Astrocyte of the cerebellum (primary cell): ENCODE measurements at regions not wholly inside any gene's neighbourhood (a gene's known extent, or its start where the extent isn't known, plus 50 kb on each side); places are given as distances from the start of the nearest gene placed in this dataset.

ENCODE experiments used
- DNase-seq: peaks from one replicate; pipeline ENCODE4 v3.0.0-alpha.2; 2011; ENCODE audit warnings: low read depth
- H3K4me3 ChIP-seq: 2 replicates; pipeline ENCODE4 v1.5.1; 2011; ENCODE audit warnings: mild to moderate bottlenecking, low read depth, low read length, moderate library complexity
- CTCF ChIP-seq: IDR thresholded peaks from 2 replicates; pipeline ENCODE4 v1.5.1; 2012; ENCODE audit warnings: low read length, low read depth, moderate library complexity, mild to moderate bottlenecking; ENCODE audit errors: missing control alignments
- in situ Hi-C: cut with HindIII; loops from 2 replicates; pipeline ENCODE4 v1.10.0; 2017; ENCODE audit warnings: low sequenced_read_pairs

- H3K4me3 ChIP-seq, result no peak overlapping the region
- no peak for TF ChIP-seq CTCF
- in situ Hi-C loops, result no loop called here
- no peak for DNase-seq
These were observed 177.9 kb downstream of the ANXA2 start for GRCh38 chr15:60219866-60220265.

DNA sequence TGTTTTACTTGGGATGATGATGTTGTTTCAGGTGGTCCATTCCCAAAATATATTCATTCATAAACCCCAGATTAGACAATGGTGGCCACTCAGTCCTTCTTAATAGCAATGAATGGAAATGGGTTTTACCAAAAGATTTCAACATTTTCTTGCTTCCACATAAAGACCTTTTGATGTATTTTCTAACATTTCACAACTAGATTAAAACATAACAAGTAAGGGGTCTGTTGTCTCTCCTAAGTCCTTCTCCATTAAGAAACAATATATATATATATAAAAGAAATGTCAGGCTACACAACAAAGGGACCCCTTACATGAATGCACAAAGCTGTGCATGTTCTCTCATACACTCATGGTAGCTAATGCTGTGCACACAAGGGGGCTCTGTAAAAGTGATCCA is 176.4 kb downstream of the ANXA2 start:
- H3K4me3 ChIP-seq, result no peak overlapping the region
- in situ Hi-C loops, result no loop called here
- no peak for TF ChIP-seq CTCF
- DNase-seq, result no peak

GRCh38 chr15:60222404-60222803 is 175.4 kb downstream of the ANXA2 start:
- in situ Hi-C loops, result no loop called here
- no peak for TF ChIP-seq CTCF

DNA sequence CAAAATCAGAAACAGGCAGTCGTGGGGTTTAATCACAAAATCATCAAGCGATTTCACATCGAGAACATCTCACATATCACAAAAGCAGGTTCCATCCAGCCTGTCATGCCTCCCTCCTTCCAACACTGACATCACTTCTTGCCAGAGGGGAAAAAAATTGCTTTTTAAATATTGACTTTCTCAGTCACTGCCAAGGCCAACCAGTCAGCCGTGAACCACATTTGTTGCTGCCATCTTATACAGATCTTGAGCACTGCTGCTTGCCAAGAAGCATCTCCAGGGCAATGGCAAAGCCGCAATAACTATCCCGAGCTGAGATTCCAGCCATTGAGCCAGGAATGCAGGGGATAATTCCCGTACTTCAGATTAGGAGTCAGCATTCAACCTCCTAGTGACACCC is 174.6 kb downstream of the ANXA2 start:
- TF ChIP-seq CTCF, result no peak
- H3K4me3 ChIP-seq, result no peak overlapping the region
- no peak for DNase-seq
- in situ Hi-C loops, result no loop called here

More at GRCh38 chr15:60222404-60222803, 175.4 kb downstream of the ANXA2 start:
- no peak overlapping the region for H3K4me3 ChIP-seq
- DNase-seq, result no peak

DNA sequence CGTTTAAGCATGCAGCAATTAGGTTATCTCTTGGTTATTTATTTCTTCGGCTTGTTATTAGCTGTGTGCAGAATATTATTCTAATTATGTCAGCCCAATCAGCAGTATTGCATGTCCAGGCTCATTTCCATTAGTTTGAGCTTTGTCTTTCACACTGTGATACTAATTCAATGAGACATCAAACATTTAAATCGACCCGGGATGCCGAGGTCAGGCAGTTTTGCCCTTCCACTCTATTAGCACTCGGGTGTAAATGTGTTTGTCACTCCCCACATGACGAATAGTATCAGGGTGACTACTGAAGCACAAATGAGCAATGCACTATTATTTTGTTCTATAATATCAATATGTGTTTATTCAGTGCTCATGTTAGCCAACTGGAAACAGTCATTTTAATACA is 170.9 kb downstream of the ANXA2 start:
- in situ Hi-C loops, result loop anchor here (5.0 kb wide), 1 partner anchor 50 kb away; no protein-coding TSS in a partner anchor
- H3K4me3 ChIP-seq, result no peak overlapping the region
- no peak for TF ChIP-seq CTCF
- DNase-seq, result no peak

- no peak overlapping the region for H3K4me3 ChIP-seq
- DNase-seq, result no peak
- in situ Hi-C loops, result loop anchor here (5.0 kb wide), 1 partner anchor 49 kb away; no protein-coding TSS in a partner anchor
- TF ChIP-seq CTCF, result no peak
These were observed 169.7 kb downstream of the ANXA2 start for GRCh38 chr15:60228101-60228500.

- H3K4me3 ChIP-seq, result no peak overlapping the region
- no peak for TF ChIP-seq CTCF
- DNase-seq, result no peak
- in situ Hi-C loops, result loop anchor here (5.0 kb wide), 1 partner anchor 49 kb away; no protein-coding TSS in a partner anchor
These were observed 169.2 kb downstream of the ANXA2 start for GRCh38 chr15:60228619-60229018.
